GM18505 (cell line): ENCODE measurements at regions not wholly inside any gene's neighbourhood (a gene's known extent, or its start where the extent isn't known, plus 50 kb on each side); places are given as distances from the start of the nearest gene placed in this dataset.
"Not testable (repeated sequence)": the region's sequence is repeated elsewhere in the genome, so short reads cannot be mapped to it uniquely, and the experiment has no call there.

Experiments
- ATAC-seq: cut with Tn5 transposase; IDR thresholded peaks from one replicate; pipeline ENCODE4 v1.9.1; 2021; ENCODE audit not compliant: unreplicated experiment
- POLR2A ChIP-seq: IDR thresholded peaks from 4 replicates; pipeline ENCODE4 v1.6.1; 2011; ENCODE audit warnings: borderline replicate concordance; ENCODE audit not compliant: insufficient read depth, insufficient read length; ENCODE audit errors: extremely low read depth

DNA sequence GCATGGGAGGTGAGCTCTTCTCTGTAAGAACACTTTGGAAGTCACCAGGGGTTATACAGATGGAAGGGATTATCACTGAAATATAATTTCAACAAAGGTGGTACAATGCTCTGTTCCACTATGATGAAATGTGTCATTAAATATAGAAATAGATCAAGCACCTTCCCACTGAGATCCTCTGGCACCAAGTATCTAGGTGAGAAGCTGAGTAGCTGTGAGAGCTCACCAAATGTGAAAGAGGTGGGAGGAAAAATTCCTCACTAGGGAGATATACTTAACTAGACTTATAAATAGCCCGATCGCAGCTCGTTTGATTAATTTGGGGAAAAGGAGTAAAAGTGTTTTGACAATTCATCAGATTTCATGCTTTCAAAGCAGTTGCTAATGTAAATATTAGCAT, 247.6 kb downstream of the SMAD2 start:
- ATAC-seq: no peak
- no peak for TF ChIP-seq POLR2A

DNA sequence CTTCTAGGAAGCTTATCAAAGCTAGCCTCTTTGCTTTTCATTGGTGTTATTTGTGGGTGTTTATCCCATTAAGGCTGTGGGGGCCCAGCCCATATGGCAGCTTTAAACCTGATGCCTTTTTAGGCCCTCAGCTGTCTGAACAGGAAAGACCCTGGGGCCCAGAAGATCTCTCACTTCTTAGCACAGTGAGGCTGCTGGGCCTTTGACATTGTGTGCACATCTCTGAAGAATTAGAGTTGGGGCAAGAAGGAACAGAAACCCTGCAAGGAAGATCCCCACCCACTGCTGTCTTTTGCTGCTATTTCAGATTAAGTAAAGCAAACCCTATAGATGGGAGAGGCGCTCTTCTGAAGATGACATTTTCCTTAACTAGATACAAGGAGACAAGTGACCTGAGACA, 250.0 kb downstream of the SMAD2 start:
- ATAC-seq: peak; percentile 79
- TF ChIP-seq POLR2A: no peak

DNA sequence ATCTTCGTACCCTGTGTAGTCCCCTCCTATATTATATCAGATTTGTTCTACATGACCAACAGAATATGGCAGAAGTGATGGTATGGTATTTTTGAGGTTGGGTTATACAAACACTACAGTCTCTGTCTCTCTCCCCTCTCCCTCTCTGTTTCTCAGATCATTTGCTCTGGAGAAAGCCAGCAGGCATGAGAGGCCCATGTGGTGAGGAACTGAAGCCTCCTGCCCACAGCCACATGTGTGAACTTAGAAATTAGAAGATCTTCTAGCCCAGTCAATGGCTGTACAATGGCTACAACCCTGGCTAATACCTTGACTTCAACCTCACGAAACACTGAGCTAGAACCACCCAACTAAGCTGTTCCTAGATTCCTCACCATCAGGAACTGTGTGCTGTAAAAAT, 250.6 kb downstream of the SMAD2 start:
- ATAC-seq: no peak
- TF ChIP-seq POLR2A: no peak

DNA sequence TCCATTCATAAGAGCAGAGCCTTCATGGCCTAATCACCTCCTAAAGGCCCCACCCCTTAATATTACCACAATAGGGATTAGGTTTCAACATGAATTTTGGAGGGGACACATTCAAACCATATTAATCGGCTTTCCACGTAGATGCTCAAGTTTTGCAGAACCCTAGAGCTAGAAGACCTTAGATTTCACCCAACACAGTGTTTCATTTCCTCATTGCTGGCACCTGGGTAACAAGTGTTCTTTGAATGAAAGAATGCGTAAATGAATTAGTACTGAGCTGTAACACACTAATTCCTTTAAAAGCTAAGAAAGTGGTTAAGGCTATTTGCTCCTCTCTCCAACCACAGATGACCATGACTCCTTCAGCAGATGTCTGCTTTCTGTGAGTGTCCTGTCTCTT, 252.5 kb downstream of the SMAD2 start:
- no peak for ATAC-seq
- no peak for TF ChIP-seq POLR2A

DNA sequence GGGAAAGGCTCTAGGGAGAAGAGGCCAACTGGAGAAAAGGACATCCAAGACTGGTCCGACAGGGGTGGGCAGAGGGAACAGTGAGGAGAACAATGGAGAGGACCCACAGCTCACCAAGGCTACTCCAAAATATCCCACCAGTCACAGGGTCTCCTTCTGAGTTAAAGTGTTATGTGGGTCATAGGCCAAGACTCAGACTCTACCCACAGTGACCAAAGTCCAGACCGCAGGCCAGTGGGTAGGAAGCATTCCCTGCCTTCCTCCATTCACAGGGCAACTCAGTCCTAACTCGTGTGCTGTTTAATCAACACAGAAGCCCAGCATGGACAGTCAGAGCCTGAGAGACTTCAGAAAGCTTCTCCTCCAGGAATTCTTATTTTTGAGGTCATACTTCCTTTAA, 260.6 kb downstream of the SMAD2 start:
- ATAC-seq: no peak
- TF ChIP-seq POLR2A: no peak

DNA sequence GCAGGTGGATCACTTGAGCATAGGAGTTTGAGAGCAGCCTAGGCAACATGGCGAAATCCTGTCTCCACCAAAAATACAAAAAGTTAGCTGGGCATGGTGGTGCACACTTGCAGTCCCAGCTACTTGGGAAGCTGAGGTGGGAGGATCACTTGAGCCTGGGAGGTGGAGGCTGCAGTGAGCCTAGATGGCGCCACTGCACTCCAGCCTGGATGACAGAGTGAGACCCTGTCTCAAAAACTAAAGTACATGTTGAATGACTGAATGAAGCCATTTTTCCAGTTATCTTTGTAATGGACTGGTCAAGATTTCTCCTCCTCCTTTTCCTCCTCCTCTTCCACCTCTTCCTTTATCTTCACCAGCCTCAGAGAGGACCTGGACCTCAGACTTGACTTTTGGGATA, 272.0 kb downstream of the SMAD2 start:
- TF ChIP-seq POLR2A: no peak

DNA sequence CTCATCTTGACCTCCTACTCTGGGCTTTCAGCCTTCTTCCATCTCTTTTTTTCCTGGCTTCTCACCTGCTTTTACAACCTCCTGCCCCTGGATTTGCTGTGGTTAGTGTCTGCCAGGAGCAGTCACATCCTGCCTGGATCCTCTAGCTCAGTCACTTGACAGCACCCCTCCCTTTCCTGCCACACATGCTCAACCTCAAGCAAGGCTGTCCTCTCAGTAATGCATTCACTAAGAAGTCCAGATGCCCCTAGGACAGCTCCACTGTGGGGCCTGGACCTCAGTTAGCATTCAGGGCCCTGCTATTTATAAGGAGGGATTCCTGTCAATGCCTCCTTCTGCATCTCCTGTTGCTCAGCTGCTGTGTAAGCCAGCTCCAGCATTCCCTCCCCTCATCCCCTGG, 275.5 kb downstream of the SMAD2 start:
- ATAC-seq: no peak

More for the DNA sequence above, 272.0 kb downstream of the SMAD2 start:
- no peak for ATAC-seq

DNA sequence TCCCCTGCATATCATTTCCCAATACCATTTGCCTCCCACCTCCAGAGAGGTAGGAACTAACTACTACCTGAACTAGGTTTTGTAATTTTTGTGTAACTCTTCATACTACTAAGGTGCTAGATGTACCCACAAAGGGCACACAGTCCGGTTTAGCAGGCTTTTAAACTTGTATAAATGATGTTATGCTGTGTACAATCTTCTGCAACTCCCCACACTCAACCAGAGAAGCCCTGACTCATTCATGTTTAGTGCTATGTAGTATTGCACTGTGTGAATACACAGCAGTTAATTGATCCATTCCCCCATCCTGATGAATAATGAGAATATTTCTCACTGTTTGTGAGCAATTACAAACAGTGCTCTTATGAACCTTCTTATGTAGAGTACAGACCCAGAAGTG, 285.6 kb downstream of the SMAD2 start:
- no peak for ATAC-seq
- TF ChIP-seq POLR2A: no peak

More for the DNA sequence above, 275.5 kb downstream of the SMAD2 start:
- no peak for TF ChIP-seq POLR2A

DNA sequence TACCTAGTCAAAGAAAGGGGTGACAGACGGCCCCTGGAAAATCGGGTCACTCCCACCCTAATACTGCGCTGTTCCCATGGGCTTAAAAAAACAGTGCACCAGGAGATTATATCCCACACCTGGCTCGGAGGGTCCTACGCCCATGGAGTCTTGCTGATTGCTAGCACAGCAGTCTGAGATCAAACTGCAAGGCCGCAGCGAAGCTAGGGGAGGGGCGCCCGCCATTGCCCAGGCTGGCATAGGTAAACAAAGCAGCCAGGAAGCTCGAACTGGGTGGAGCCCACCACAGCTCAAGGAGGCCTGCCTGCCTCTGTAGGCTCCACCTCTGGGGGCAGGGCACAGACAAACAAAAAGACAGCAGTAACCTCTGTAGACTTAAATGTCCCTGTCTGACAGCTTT, 292.9 kb downstream of the SMAD2 start:
- not testable (repeated sequence) for ATAC-seq

DNA sequence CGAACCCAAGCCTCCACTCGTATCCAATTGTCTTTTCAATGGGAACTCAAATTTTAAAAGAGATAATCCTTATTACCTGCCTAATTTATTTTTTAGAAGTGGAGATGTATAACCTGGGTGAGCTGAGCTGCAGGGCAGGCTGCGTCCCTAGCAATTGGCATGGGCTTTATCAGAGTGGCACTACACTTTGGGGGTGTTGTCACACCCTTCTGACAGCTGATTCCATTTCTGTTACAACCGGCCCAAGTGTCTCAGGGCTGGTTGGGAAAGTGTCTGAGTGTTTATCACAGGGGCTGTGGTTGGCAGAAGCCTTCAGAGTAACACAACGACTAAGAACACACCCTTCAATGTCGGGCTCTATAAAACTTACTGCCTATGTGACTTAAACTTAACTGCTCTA, 295.0 kb downstream of the SMAD2 start:
- TF ChIP-seq POLR2A: no peak
- ATAC-seq: no peak

DNA sequence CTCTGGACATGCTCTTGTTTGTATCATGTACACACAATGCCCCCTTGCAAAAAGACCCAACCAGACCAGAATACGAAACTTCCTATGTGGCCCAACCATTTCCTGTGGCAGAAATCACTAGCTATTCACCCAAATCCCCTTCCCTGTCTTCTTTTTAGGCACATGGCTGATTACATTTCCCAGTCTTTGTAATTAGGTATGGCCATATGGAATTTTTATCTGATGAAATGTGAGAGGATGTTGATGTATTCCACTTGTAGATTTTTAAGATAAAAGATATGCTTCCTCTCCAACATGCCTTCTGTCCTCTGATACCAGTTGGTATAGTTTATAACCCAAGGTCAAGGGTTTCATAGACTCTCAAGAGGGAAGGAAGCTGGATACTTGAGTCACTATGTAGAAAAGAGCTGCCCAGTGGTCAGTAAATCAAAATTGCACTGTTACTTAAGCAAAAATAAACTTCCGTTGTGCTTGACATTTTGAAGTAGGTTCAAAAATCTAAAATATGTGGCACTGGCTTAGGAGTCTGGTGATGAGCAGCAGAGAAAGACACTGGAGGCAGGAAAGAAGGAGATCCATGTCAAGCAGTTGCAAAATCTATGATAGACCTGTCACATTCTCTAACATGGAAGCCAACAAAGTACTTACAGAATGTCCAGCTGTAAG, 297.4 kb downstream of the SMAD2 start:
- TF ChIP-seq POLR2A: no peak
- ATAC-seq: no peak

DNA sequence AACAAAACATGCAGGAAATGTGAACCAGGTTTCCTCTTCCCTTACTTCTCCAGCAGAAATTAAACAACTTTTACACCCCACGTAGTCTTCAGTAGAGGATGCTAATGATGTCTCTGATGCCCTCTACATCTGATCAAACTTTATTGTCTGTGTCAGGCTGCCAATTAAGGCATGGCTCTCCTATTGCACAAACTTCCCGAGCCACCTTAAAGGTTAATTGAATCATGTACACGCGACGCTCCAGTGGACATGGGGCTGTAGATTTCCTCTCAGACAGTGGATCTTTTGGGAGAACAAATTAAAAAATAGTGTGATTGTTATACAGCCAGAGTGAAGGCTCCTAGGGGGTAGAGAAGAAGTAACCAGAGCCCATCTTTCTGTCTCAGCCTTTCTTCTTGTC, 301.6 kb downstream of the SMAD2 start:
- TF ChIP-seq POLR2A: no peak

DNA sequence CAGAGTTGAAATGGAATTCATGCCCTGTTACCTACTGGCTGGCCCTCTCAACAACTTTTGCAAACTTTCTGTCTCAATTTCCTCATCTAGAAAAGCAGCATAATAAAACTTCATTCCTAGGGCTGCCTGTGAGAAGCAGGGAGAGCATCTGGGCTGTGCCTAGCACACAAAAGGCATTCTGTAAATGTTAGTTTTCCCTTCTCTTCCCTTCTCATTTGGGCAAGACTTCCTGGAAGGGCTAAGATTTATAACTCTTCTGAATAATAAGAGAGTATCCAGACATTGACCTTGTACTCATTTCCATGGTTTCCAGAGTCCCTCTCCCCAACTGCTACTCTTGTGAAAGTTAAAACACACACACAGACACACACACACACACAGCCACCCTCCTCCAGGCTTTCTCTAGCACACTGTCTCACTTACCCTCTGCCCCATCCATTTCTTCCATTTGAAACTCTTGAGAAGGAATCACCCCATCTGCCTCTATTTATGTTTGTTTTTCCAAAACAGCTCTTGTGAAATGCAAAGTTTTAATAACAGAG, 302.1 kb downstream of the SMAD2 start:
- ATAC-seq: no peak

More for the DNA sequence above, 301.6 kb downstream of the SMAD2 start:
- ATAC-seq: no peak

DNA sequence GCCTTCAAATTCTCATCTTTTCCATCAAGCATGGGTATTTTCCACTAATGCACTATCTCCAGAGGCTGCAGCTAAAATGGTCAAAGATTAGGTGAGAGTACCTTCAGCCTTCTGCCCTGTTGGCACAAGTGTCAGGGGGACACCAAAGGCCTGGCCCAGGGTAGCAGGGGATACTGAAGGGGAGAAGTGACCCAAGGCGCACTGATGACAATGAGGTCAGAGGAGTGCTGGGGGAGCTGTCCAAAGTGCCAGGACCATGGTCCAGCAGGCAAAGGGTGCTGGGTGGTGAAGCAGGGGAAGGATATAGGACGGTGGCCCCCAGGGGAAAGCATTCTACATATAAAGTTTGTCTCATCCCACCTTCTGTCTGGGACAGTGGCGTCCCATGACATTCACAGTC, 303.4 kb downstream of the SMAD2 start:
- no peak for ATAC-seq
- TF ChIP-seq POLR2A: no peak

More for the DNA sequence above, 302.1 kb downstream of the SMAD2 start:
- TF ChIP-seq POLR2A: no peak

DNA sequence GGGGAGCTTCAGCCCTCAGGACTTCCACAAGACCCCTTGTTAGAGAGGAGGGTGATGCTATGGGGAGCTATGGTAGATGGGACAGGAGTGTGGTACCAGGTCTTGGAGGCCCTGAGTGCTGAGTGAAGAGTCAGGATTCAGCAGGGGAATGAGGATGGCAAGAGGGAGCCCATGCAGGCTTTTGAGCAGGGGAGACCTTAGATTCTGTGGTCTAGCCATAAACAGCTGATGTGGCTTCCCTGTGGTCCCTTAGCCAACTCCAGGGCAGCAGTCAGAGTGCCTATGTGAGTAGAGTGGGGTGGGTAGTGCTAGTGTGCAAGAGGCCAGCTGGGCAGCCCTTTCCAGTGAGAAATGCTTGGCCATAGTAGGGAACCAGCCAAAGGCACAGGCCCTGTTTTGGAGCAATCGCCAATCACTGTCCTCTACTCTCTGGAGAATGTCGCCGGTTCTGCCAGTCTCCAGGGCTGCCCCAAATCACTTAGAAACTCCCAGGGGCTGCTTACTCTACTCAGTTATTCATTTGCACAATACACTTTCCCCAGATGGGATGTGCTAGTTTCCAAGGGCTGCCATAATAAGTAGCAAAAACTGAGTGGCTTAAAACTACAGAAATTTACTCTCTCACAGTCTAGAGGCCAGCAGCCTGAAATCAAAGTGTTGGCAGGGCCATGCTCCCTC, 310.5 kb downstream of the SMAD2 start:
- ATAC-seq: no peak
- no peak for TF ChIP-seq POLR2A

DNA sequence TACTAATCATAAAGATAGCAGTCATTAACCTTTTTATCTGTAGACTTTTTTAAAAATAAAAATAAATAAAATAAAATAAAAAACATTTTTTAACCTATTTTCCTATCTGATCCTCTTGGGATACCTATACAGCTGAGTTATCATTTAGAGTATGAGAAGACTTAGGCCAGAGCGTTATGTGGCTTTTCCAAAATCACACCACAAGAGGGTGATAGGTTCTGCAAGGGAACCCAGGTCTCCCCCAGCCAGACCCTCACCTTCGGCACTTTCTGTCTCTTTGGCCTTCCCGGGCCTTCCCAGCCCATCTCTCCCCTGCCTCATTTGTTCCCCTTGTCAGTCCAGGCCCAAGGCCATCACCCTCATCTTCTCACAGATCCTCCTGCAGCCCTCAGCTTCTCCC, 311.7 kb downstream of the SMAD2 start:
- ATAC-seq: no peak
- TF ChIP-seq POLR2A: no peak
